ENCODE measurements at regions not wholly inside any gene's neighbourhood (a gene's known extent, or its start where the extent isn't known, plus 50 kb on each side); places are given as distances from the start of the nearest gene placed in this dataset.

DNA sequence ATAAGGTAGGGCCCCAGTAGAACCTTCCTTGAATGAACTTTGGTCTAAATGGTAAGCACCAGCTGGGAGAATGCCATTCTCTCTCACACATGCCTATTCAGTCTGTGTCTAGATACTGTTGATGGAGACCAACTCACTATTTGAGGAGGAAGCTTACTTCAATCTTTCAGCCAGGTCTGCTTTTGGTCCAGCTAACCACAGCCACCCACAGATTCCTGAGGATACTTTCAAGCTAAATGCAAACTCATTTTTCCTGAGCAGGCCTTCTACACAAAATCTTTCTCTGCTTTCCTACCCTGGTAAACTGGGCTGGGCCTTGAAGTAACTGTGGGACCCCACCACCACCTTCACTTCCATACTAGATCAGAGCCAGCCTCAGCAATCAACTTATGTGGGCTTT is 76.9 kb upstream of the KLF3 start:
- no peak overlapping the region for H3K14ac ChIP-seq (ENCODE audit: insufficient read length)
- H3K56ac ChIP-seq (replicated peaks; ENCODE audit: insufficient read length, low read depth, low read length) = no peak overlapping the region
- no peaks in the 10 kb centered on the region for H3K79me2 ChIP-seq (ENCODE audit: control insufficient read depth in 1 of 2, insufficient read depth in 2 of 2, low read length in 2 of 2)
- no peak overlapping the region for H2BK12ac ChIP-seq (ENCODE audit: low read depth, low read length)
- H3K4me3 ChIP-seq (ENCODE audit: extremely low read depth in 1 of 4, insufficient read depth in 2 of 4, low read depth in 3 of 4, low read length in 4 of 4) = no peak overlapping the region
- no peak overlapping the region for H2AK5ac ChIP-seq (ENCODE audit: low read depth, low read length)
- H3K18ac ChIP-seq (ENCODE audit: extremely low read depth, low read length) = no peak overlapping the region
- no peak overlapping the region for H3K27ac ChIP-seq (ENCODE audit: low read depth, low read length)
- H4K8ac ChIP-seq (ENCODE audit: extremely low read depth, insufficient read depth, low read length) = no peak overlapping the region
- ChIA-PET POLR2A (ENCODE audit: partially characterized antibody) (no interaction called here), CTCF (ENCODE audit: partially characterized antibody) (interaction anchor here (0.9 kb wide), 1 partner anchor 327 kb away, joined by 3 read pairs; no protein-coding TSS in a partner anchor)
- no peak overlapping the region for H2AFZ ChIP-seq (ENCODE audit: low read length)
- H4K5ac ChIP-seq (ENCODE audit: insufficient read length, low read depth, low read length) = no peak overlapping the region
- H3K27me3 ChIP-seq (replicated peaks in 1 of 4; ENCODE audit: control insufficient read depth in 3 of 4, extremely low read depth in 1 of 4, insufficient read depth in 3 of 4, low read length in 3 of 4) = no peaks in the 10 kb centered on the region
- H3K79me1 ChIP-seq (ENCODE audit: low read depth, low read length) = no peaks in the 10 kb centered on the region
- H2BK15ac ChIP-seq (ENCODE audit: low read length) = no peak overlapping the region
- FAIRE-seq (no peak), DNase-seq (ENCODE audit: low read depth in 1 of 2, low spot score in 2 of 2) (no peak)
- H2BK5ac ChIP-seq (ENCODE audit: low read depth, low read length) = no peak overlapping the region
- no peak overlapping the region for H2BK20ac ChIP-seq (ENCODE audit: low read length)
- H4K20me1 ChIP-seq (replicated peaks in 1 of 2; ENCODE audit: control insufficient read depth in 1 of 2, insufficient read depth in 2 of 2, low read length in 2 of 2) = no peaks in the 10 kb centered on the region
- no peak overlapping the region for H3K4me2 ChIP-seq (ENCODE audit: insufficient read depth in 1 of 2, low read depth in 2 of 2, low read length in 2 of 2)
- H3K23me2 ChIP-seq (ENCODE audit: low read depth, low read length) = no peaks in the 10 kb centered on the region
- H3K23ac ChIP-seq (ENCODE audit: insufficient read length) = no peak overlapping the region
- H3K9ac ChIP-seq (replicated peaks in 1 of 4; ENCODE audit: extremely low read depth in 1 of 4, low read depth in 3 of 4, low read length in 3 of 4) = no peak overlapping the region
- H2BK120ac ChIP-seq (replicated peaks; ENCODE audit: low read depth, low read length) = no peak overlapping the region
- no peaks in the 10 kb centered on the region for H3K9me3 ChIP-seq (ENCODE audit: insufficient read depth in 2 of 2, low read depth in 1 of 2, low read length in 1 of 2)
- H4K91ac ChIP-seq (replicated peaks; ENCODE audit: insufficient read length, low read length) = no peak overlapping the region
- H3K4ac ChIP-seq (replicated peaks; ENCODE audit: insufficient read length, low read depth, low read length) = no peak overlapping the region
- no peaks in the 10 kb centered on the region for H3K4me1 ChIP-seq (replicated peaks in 1 of 4; ENCODE audit: control insufficient read depth in 3 of 4, insufficient read depth in 4 of 4, low read length in 3 of 4)
- no peaks in the 10 kb centered on the region for H3K36me3 ChIP-seq (ENCODE audit: control insufficient read depth in 2 of 4, insufficient read depth in 4 of 4, low read length in 3 of 4)
- TF ChIP-seq NRF1 (IDR thresholded peaks at IDR 0.05; ENCODE audit: low read depth, low read length) (no peak), RFX5 (IDR thresholded peaks at IDR 0.05; ENCODE audit: borderline replicate concordance, low read depth, low read length) (no peak), SUZ12 (IDR thresholded peaks at IDR 0.05; ENCODE audit: low read length) (no peak), HDAC2 (IDR thresholded peaks at IDR 0.05; ENCODE audit: borderline replicate concordance in 1 of 2, low read depth in 2 of 2, low read length in 2 of 2) (no peak), CBX5 (IDR thresholded peaks at IDR 0.05; ENCODE audit: low read depth, low read length) (no peak), JUN (IDR thresholded peaks at IDR 0.05; ENCODE audit: low read depth, low read length) (no peak), POLR2A (IDR thresholded peaks at IDR 0.05; ENCODE audit: control extremely low read depth in 1 of 2, low read depth in 2 of 2, low read length in 2 of 2) (no peak), ZNF274 (IDR thresholded peaks at IDR 0.05; ENCODE audit: borderline replicate concordance, extremely low read depth, low read length) (no peak), EP300 (IDR thresholded peaks at IDR 0.05; ENCODE audit: borderline replicate concordance in 1 of 2, low read depth in 2 of 2, low read length in 2 of 2) (no peak), EGR1 (IDR thresholded peaks at IDR 0.05; ENCODE audit: borderline replicate concordance, low read depth, low read length) (no peak), HDAC6 (IDR thresholded peaks at IDR 0.05; ENCODE audit: low read depth, low read length) (no peak), POU5F1 (IDR thresholded peaks at IDR 0.05; ENCODE audit: low read depth, low read length) (no peak), CBX8 (IDR thresholded peaks at IDR 0.05; ENCODE audit: borderline replicate concordance, low read depth, low read length) (no peak)
- TF ChIP-seq, protein P1, sequence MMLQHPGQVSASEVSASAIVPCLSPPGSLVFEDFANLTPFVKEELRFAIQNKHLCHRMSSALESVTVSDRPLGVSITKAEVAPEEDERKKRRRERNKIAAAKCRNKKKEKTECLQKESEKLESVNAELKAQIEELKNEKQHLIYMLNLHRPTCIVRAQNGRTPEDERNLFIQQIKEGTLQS (IDR thresholded peaks at IDR 0.05; ENCODE audit: insufficient read depth, low read depth, low read length) = no peak
- TF ChIP-seq, protein P2, sequence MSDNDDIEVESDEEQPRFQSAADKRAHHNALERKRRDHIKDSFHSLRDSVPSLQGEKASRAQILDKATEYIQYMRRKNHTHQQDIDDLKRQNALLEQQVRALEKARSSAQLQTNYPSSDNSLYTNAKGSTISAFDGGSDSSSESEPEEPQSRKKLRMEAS (IDR thresholded peaks at IDR 0.05) = no peak
